Mucosa of rectum (tissue), 2 donors: ENCODE measurements at regions not wholly inside any gene's neighbourhood (a gene's known extent, or its start where the extent isn't known, plus 50 kb on each side); places are given as distances from the start of the nearest gene placed in this dataset.

Experiments
- H3K27ac ChIP-seq, 2 donors: one replicate each; pipeline ENCODE4 v1.7.0; 2013; ENCODE audit warnings: inconsistent platforms in 2 of 2, low read depth in 2 of 2, low read length in 2 of 2
- H3K27me3 ChIP-seq, 2 donors: one replicate each; pipeline ENCODE4 v1.7.0; 2013; ENCODE audit warnings: low read length in 2 of 2; ENCODE audit not compliant: control insufficient read depth in 2 of 2, insufficient read depth in 2 of 2
- H3K36me3 ChIP-seq, 2 donors: one replicate each; pipeline ENCODE4 v1.7.0; 2013; ENCODE audit warnings: low read length in 2 of 2; ENCODE audit not compliant: control insufficient read depth in 2 of 2, insufficient read depth in 2 of 2
- H3K4me1 ChIP-seq, 2 donors: one replicate each; pipeline ENCODE4 v1.7.0; 2013; ENCODE audit warnings: low read length in 2 of 2, mild to moderate bottlenecking in 1 of 2; ENCODE audit not compliant: control insufficient read depth in 2 of 2, insufficient read depth in 2 of 2
- H3K4me3 ChIP-seq, 2 donors: one replicate each; pipeline ENCODE4 v1.7.0; 2013; ENCODE audit warnings: low read length in 2 of 2
- H3K9ac ChIP-seq, 2 donors: one replicate each; pipeline ENCODE4 v1.7.0; 2013; ENCODE audit warnings: low read length in 2 of 2, low read depth in 1 of 2, mild to moderate bottlenecking in 1 of 2
- H3K9me3 ChIP-seq, 2 donors: one replicate each; pipeline ENCODE4 v1.7.0; 2013; ENCODE audit warnings: low read length in 2 of 2; ENCODE audit not compliant: control insufficient read depth in 2 of 2
- donor health status: healthy.
- donor health status: Normal muscosa, but diverticular disease.

- no peaks in the 10 kb centered on the region for H3K9me3 ChIP-seq
- no peak overlapping the region for H3K9ac ChIP-seq
- H3K27me3 ChIP-seq: no peaks in the 10 kb centered on the region
- no peak overlapping the region for H3K4me3 ChIP-seq
- H3K4me1 ChIP-seq: no peaks in the 10 kb centered on the region
- no peak overlapping the region for H3K27ac ChIP-seq
- H3K36me3 ChIP-seq: no peaks in the 10 kb centered on the region
Measured at GRCh38 chr2:207312006-207312356, 146.2 kb upstream of the KLF7 start.

GRCh38 chr2:207313947-207314346, 148.2 kb upstream of the KLF7 start:
- H3K9me3 ChIP-seq: no peaks in the 10 kb centered on the region
- H3K27ac ChIP-seq: no peak overlapping the region
- H3K4me3 ChIP-seq: no peak overlapping the region
- no peaks in the 10 kb centered on the region for H3K27me3 ChIP-seq
- no peak overlapping the region for H3K9ac ChIP-seq
- no peaks in the 10 kb centered on the region for H3K36me3 ChIP-seq
- H3K4me1 ChIP-seq: no peaks in the 10 kb centered on the region

- no peaks in the 10 kb centered on the region for H3K27me3 ChIP-seq
- H3K27ac ChIP-seq: no peak overlapping the region
- no peaks in the 10 kb centered on the region for H3K9me3 ChIP-seq
- no peaks in the 10 kb centered on the region for H3K36me3 ChIP-seq
- no peaks in the 10 kb centered on the region for H3K4me1 ChIP-seq
- no peak overlapping the region for H3K4me3 ChIP-seq
- H3K9ac ChIP-seq: no peak overlapping the region
Measured at GRCh38 chr2:207315131-207315530, 149.4 kb upstream of the KLF7 start.

- H3K27me3 ChIP-seq: no peaks in the 10 kb centered on the region
- no peak overlapping the region for H3K27ac ChIP-seq
- H3K9ac ChIP-seq: no peak overlapping the region
- H3K4me3 ChIP-seq: no peak overlapping the region
- no peaks in the 10 kb centered on the region for H3K9me3 ChIP-seq
- H3K36me3 ChIP-seq: no peaks in the 10 kb centered on the region
- H3K4me1 ChIP-seq: no peaks in the 10 kb centered on the region
Measured at GRCh38 chr2:207316484-207316883, 150.7 kb upstream of the KLF7 start.

- no peaks in the 10 kb centered on the region for H3K4me1 ChIP-seq
- H3K27me3 ChIP-seq: no peaks in the 10 kb centered on the region
- H3K4me3 ChIP-seq: no peak overlapping the region
- no peak overlapping the region for H3K9ac ChIP-seq
- no peaks in the 10 kb centered on the region for H3K9me3 ChIP-seq
- no peaks in the 10 kb centered on the region for H3K36me3 ChIP-seq
- no peak overlapping the region for H3K27ac ChIP-seq
Measured at GRCh38 chr2:207316906-207317305, 151.2 kb upstream of the KLF7 start.

GRCh38 chr2:207317378-207317984, 151.7 kb upstream of the KLF7 start:
- Histone ChIP-seq H3K9me3 (no peaks in the 10 kb centered on the region), H3K36me3 (no peaks in the 10 kb centered on the region), H3K27ac (no peak overlapping the region), H3K4me3 (no peak overlapping the region), H3K4me1 (no peaks in the 10 kb centered on the region), H3K27me3 (no peaks in the 10 kb centered on the region), H3K9ac (no peak overlapping the region)

- Histone ChIP-seq H3K36me3 (no peaks in the 10 kb centered on the region), H3K9ac (no peak overlapping the region), H3K27ac (no peak overlapping the region), H3K4me3 (no peak overlapping the region), H3K4me1 (no peaks in the 10 kb centered on the region), H3K27me3 (no peaks in the 10 kb centered on the region), H3K9me3 (no peaks in the 10 kb centered on the region)
Measured at GRCh38 chr2:207318181-207318628, 152.5 kb upstream of the KLF7 start.

- Histone ChIP-seq H3K4me1 (no peaks in the 10 kb centered on the region), H3K9ac (no peak overlapping the region), H3K27ac (no peak overlapping the region), H3K4me3 (no peak overlapping the region), H3K27me3 (no peaks in the 10 kb centered on the region), H3K9me3 (no peaks in the 10 kb centered on the region), H3K36me3 (no peaks in the 10 kb centered on the region)
Measured at GRCh38 chr2:207319316-207319715, 153.6 kb upstream of the KLF7 start.

- H3K27me3 ChIP-seq: no peaks in the 10 kb centered on the region
- H3K4me3 ChIP-seq: no peak overlapping the region
- H3K9ac ChIP-seq: no peak overlapping the region
- no peaks in the 10 kb centered on the region for H3K9me3 ChIP-seq
- H3K4me1 ChIP-seq: no peaks in the 10 kb centered on the region
- H3K36me3 ChIP-seq: no peaks in the 10 kb centered on the region
- no peak overlapping the region for H3K27ac ChIP-seq
Measured at GRCh38 chr2:207320381-207321159, 154.8 kb upstream of the KLF7 start.

- H3K4me3 ChIP-seq: no peak overlapping the region
- H3K9me3 ChIP-seq: no peaks in the 10 kb centered on the region
- H3K27ac ChIP-seq: no peak overlapping the region
- no peak overlapping the region for H3K9ac ChIP-seq
- H3K36me3 ChIP-seq: no peaks in the 10 kb centered on the region
- no peaks in the 10 kb centered on the region for H3K4me1 ChIP-seq
- no peaks in the 10 kb centered on the region for H3K27me3 ChIP-seq
Measured at GRCh38 chr2:207321514-207321913, 155.8 kb upstream of the KLF7 start.
